ENCODE measurements at regions not wholly inside any gene's neighbourhood (a gene's known extent, or its start where the extent isn't known, plus 50 kb on each side); places are given as distances from the start of the nearest gene placed in this dataset.

DNA sequence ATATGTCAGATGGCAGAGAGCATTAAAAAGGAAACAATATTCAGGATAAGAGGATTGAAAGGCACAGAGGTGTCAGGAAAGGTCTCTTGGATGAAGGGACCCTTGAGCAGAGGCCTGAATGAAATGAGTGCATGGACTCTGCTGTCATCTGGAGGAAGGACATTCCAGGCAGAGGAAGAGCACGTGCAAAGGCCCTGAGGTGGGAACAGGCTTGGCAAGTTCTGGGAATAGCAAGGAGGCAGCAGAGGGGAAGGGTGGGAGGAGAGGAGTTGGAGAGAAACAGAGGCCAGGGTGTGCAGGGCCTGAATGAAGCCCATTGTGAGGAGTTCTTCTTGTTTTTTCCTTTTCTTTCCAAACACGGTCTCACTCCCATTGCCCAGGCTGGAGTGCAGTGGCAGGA is 59.0 kb upstream of the RUNX3 start:
- TF ChIP-seq CTCF (IDR thresholded peaks at IDR 0.05): no peak
- no peak for TF ChIP-seq ZFX (IDR thresholded peaks at IDR 0.05; ENCODE audit: borderline replicate concordance)
